BJ (cell line): ENCODE measurements at regions not wholly inside any gene's neighbourhood (a gene's known extent, or its start where the extent isn't known, plus 50 kb on each side); places are given as distances from the start of the nearest gene placed in this dataset.

Experiments used
- CTCF ChIA-PET: fragments of 350-600 bp; formaldehyde crosslinking; extraction: SDS; loops from one replicate; lab custom pipeline; 2021; ENCODE audit warnings: antibody characterized with exemption, inconsistent platforms; lab: Yijun Ruan, JAX
- POLR2A ChIA-PET: fragments of 300-600 bp; sonication (Branson Sonifier 250); formaldehyde crosslinking; extraction: SDS; loops from one replicate; lab custom pipeline; 2021; ENCODE audit warnings: antibody characterized with exemption; lab: Charles Lee
- DNase-seq: peaks from one replicate; pipeline ENCODE4 v3.0.0-alpha.2; 2011; ENCODE audit warnings: low read depth
- H3K27me3 ChIP-seq: 2 replicates; pipeline ENCODE4 v1.6.0; 2011; ENCODE audit warnings: low read length; ENCODE audit not compliant: control insufficient read depth, insufficient read depth
- H3K36me3 ChIP-seq: 2 replicates; pipeline ENCODE4 v1.5.1; 2011; ENCODE audit warnings: low read length; ENCODE audit not compliant: control insufficient read depth, insufficient read depth
- H3K4me3 ChIP-seq: 2 replicates; pipeline ENCODE4 v1.5.1; 2011; ENCODE audit warnings: low read depth, mild to moderate bottlenecking, control low read depth, low read length
- CTCF ChIP-seq: IDR thresholded peaks from 2 replicates; pipeline ENCODE4 v1.5.1; 2011; ENCODE audit warnings: low read depth, mild to moderate bottlenecking, control low read depth, inconsistent platforms, low read length, moderate library complexity; ENCODE audit not compliant: insufficient read depth

GRCh38 chr12:116637589-116638150 lies 78.5 kb downstream of the MAP1LC3B2 start:
- DNase-seq = no peak
- CTCF ChIA-PET = no interaction called here
- H3K4me3 ChIP-seq = no peak overlapping the region
- H3K36me3 ChIP-seq = no peaks in the 10 kb centered on the region
- peaks cover 6% of the 10 kb centered on the region for H3K27me3 ChIP-seq
- POLR2A ChIA-PET = no interaction called here
- no peak for TF ChIP-seq CTCF

- no peak for DNase-seq
- Histone ChIP-seq H3K36me3 (no peaks in the 10 kb centered on the region), H3K27me3 (peaks cover 8% of the 10 kb centered on the region), H3K4me3 (no peak overlapping the region)
- ChIA-PET POLR2A (no interaction called here), CTCF (interaction anchor here (1.3 kb wide), 1 partner anchor 19 kb away, joined by 4 read pairs; no protein-coding TSS in a partner anchor)
- no peak for TF ChIP-seq CTCF
These were observed 77.7 kb downstream of the MAP1LC3B2 start for GRCh38 chr12:116636608-116637519.

- no peak overlapping the region for H3K4me3 ChIP-seq
- CTCF ChIA-PET = interaction anchor here (0.6 to 1.3 kb wide), 2 partner anchors 20 to 1142 kb away, joined by 4 read pairs; no protein-coding TSS in a partner anchor
- H3K36me3 ChIP-seq = no peaks in the 10 kb centered on the region
- POLR2A ChIA-PET = no interaction called here
- DNase-seq = no peak
- TF ChIP-seq CTCF = no peak
- peaks cover 10% of the 10 kb centered on the region for H3K27me3 ChIP-seq
These were observed 76.3 kb downstream of the MAP1LC3B2 start for GRCh38 chr12:116635487-116635886.

GRCh38 chr12:116633476-116633875 lies 74.3 kb downstream of the MAP1LC3B2 start:
- Histone ChIP-seq H3K4me3 (no peak overlapping the region), H3K27me3 (peaks cover 12% of the 10 kb centered on the region), H3K36me3 (no peaks in the 10 kb centered on the region)
- CTCF ChIA-PET = no interaction called here
- TF ChIP-seq CTCF = no peak
- DNase-seq = no peak
- POLR2A ChIA-PET = no interaction called here

- Histone ChIP-seq H3K27me3 (peaks cover 12% of the 10 kb centered on the region), H3K4me3 (no peak overlapping the region), H3K36me3 (no peaks in the 10 kb centered on the region)
- no peak for TF ChIP-seq CTCF
- no peak for DNase-seq
- CTCF ChIA-PET = no interaction called here
- POLR2A ChIA-PET = no interaction called here
These were observed 72.4 kb downstream of the MAP1LC3B2 start for GRCh38 chr12:116631619-116632018.
